ENCODE measurements at regions not wholly inside any gene's neighbourhood (a gene's known extent, or its start where the extent isn't known, plus 50 kb on each side); places are given as distances from the start of the nearest gene placed in this dataset.

- Histone ChIP-seq H3K4me3 (ENCODE audit: low read depth, low read length) (no peak overlapping the region), H3K36me3 (no peaks in the 10 kb centered on the region), H3K27ac (no peak overlapping the region), H3K27me3 (ENCODE audit: insufficient read depth, low read depth, severe bottlenecking) (no peaks in the 10 kb centered on the region), H3K9me3 (ENCODE audit: severe bottlenecking) (peaks cover 19% of the 10 kb centered on the region)
- TF ChIP-seq CTCF (IDR thresholded peaks at IDR 0.05; ENCODE audit: low read depth, low read length), result no peak
- DNase-seq, result no peak
These were observed 58.2 kb upstream of the SNCAIP start for GRCh38 chr5:122253794-122254193.

- Histone ChIP-seq H3K9me3 (ENCODE audit: severe bottlenecking) (peaks cover 19% of the 10 kb centered on the region), H3K4me3 (ENCODE audit: low read depth, low read length) (no peak overlapping the region), H3K27ac (no peak overlapping the region), H3K36me3 (no peaks in the 10 kb centered on the region), H3K27me3 (ENCODE audit: insufficient read depth, low read depth, severe bottlenecking) (no peaks in the 10 kb centered on the region)
- TF ChIP-seq CTCF (IDR thresholded peaks at IDR 0.05; ENCODE audit: low read depth, low read length), result no peak
- no peak for DNase-seq
These were observed 55.6 kb upstream of the SNCAIP start for GRCh38 chr5:122256388-122256787.

GRCh38 chr5:122257000-122257399, 55.0 kb upstream of the SNCAIP start:
- peaks cover 19% of the 10 kb centered on the region for H3K9me3 ChIP-seq (ENCODE audit: severe bottlenecking)
- no peak for TF ChIP-seq CTCF (IDR thresholded peaks at IDR 0.05; ENCODE audit: low read depth, low read length)
- H3K27me3 ChIP-seq (ENCODE audit: insufficient read depth, low read depth, severe bottlenecking), result no peaks in the 10 kb centered on the region
- H3K36me3 ChIP-seq, result no peaks in the 10 kb centered on the region
- no peak for DNase-seq
- no peak overlapping the region for H3K27ac ChIP-seq
- no peak overlapping the region for H3K4me3 ChIP-seq (ENCODE audit: low read depth, low read length)

- TF ChIP-seq CTCF (IDR thresholded peaks at IDR 0.05; ENCODE audit: low read depth, low read length), result no peak
- no peak overlapping the region for H3K4me3 ChIP-seq (ENCODE audit: low read depth, low read length)
These were observed 53.8 kb upstream of the SNCAIP start for GRCh38 chr5:122258241-122258640.

GRCh38 chr5:122258840-122259239, 53.2 kb upstream of the SNCAIP start:
- no peak for TF ChIP-seq CTCF (IDR thresholded peaks at IDR 0.05; ENCODE audit: low read depth, low read length)
- H3K27me3 ChIP-seq (ENCODE audit: insufficient read depth, low read depth, severe bottlenecking), result no peaks in the 10 kb centered on the region
- H3K27ac ChIP-seq, result no peak overlapping the region
- H3K4me3 ChIP-seq (ENCODE audit: low read depth, low read length), result no peak overlapping the region
- peaks cover 19% of the 10 kb centered on the region for H3K9me3 ChIP-seq (ENCODE audit: severe bottlenecking)
- no peak for DNase-seq
- H3K36me3 ChIP-seq, result no peaks in the 10 kb centered on the region

More at GRCh38 chr5:122258241-122258640, 53.8 kb upstream of the SNCAIP start:
- peaks cover 19% of the 10 kb centered on the region for H3K9me3 ChIP-seq (ENCODE audit: severe bottlenecking)
- H3K36me3 ChIP-seq, result no peaks in the 10 kb centered on the region
- H3K27me3 ChIP-seq (ENCODE audit: insufficient read depth, low read depth, severe bottlenecking), result no peaks in the 10 kb centered on the region
- no peak for DNase-seq
- H3K27ac ChIP-seq, result no peak overlapping the region

GRCh38 chr5:122259995-122260394, 52.0 kb upstream of the SNCAIP start:
- no peaks in the 10 kb centered on the region for H3K36me3 ChIP-seq
- DNase-seq, result no peak
- H3K9me3 ChIP-seq (ENCODE audit: severe bottlenecking), result peaks cover 19% of the 10 kb centered on the region
- H3K4me3 ChIP-seq (ENCODE audit: low read depth, low read length), result no peak overlapping the region
- no peak for TF ChIP-seq CTCF (IDR thresholded peaks at IDR 0.05; ENCODE audit: low read depth, low read length)
- no peak overlapping the region for H3K27ac ChIP-seq
- no peaks in the 10 kb centered on the region for H3K27me3 ChIP-seq (ENCODE audit: insufficient read depth, low read depth, severe bottlenecking)
